Heart left ventricle (tissue), 16 donors: ENCODE measurements at regions not wholly inside any gene's neighbourhood (a gene's known extent, or its start where the extent isn't known, plus 50 kb on each side); places are given as distances from the start of the nearest gene placed in this dataset.

Experiments used
- ATAC-seq, 4 donors: fragments of 200-7000 bp; cut with Tn5 transposase; one replicate each; pipeline ENCODE4 v1.9.1; 2020 to 2022; ENCODE audit warnings: moderate library complexity in 4 of 4, mild to moderate bottlenecking in 3 of 4, moderate number of reproducible peaks in 1 of 4
- DNase-seq, 5 donors: peaks; one replicate each; pipeline ENCODE4 v3.0.0-alpha.2; 2020
- H3K27ac ChIP-seq, 12 donors: fragments of 200-600 bp; sonication (generic) in 4 of 12; one replicate each; pipeline versions ENCODE4 v1.5.0 to v1.8.0; 2016 to 2022; ENCODE audit warnings: mild to moderate bottlenecking in 2 of 12
- H3K27me3 ChIP-seq, 9 donors: fragments of 200-600 bp; sonication (generic) in 2 of 9; one replicate each; pipeline versions ENCODE4 v1.5.1 to v1.8.0; 2016 to 2022; ENCODE audit warnings: mild to moderate bottlenecking in 3 of 9
- H3K36me3 ChIP-seq, 9 donors: fragments of 200-600 bp; sonication (generic) in 2 of 9; one replicate each; pipeline versions ENCODE4 v1.5.0 to v1.8.0; 2018 to 2022; ENCODE audit warnings: mild to moderate bottlenecking in 2 of 9
- H3K4me1 ChIP-seq, 12 donors: fragments of 200-600 bp; sonication (generic) in 4 of 12; one replicate each; pipeline versions ENCODE4 v1.5.0 to v1.8.0; 2016 to 2022; ENCODE audit warnings: mild to moderate bottlenecking in 3 of 12
- H3K4me3 ChIP-seq, 12 donors: fragments of 200-600 bp; sonication (generic) in 4 of 12; one replicate each; pipeline versions ENCODE4 v1.5.0 to v1.8.0; 2017 to 2022; ENCODE audit warnings: mild to moderate bottlenecking in 9 of 12, moderate library complexity in 4 of 12
- H3K9me3 ChIP-seq, 12 donors: fragments of 200-600 bp; sonication (generic) in 4 of 12; one replicate each; pipeline versions ENCODE4 v1.5.0 to v1.8.0; 2016 to 2022; ENCODE audit warnings: mild to moderate bottlenecking in 1 of 12
- POLR2A ChIP-seq, 2 donors: fragments of 450-650 bp; IDR thresholded peaks; one replicate each; pipeline ENCODE4 v1.6.1; 2017; ENCODE audit warnings: antibody characterized with exemption in 2 of 2, mild to moderate bottlenecking in 2 of 2, moderate library complexity in 2 of 2
- WGBS, 4 donors: extraction: QIAGEN DNeasy Blood & Tissue Kit in 2 of 4; methylation state at CpG; one replicate each; pipeline versions ENCODE4 v1.1.5 to v1.1.7; 2013 to 2018; 5-methylcytosine and 5-hydroxymethylcytosine counted together
- intact Hi-C, 10 donors: fragments of 100-400 bp; cut with DNase I; formaldehyde crosslinking; loops; one replicate each; pipeline versions ENCODE4 v1.11.1 to v1.14.2; 2022
- TF ChIP-seq, protein P1 (sequence below), 12 donors: fragments of 200-600 bp; sonication (generic) in 4 of 12; IDR thresholded peaks; one replicate each; pipeline versions ENCODE4 v1.5.0 to v1.8.0; 2018 to 2022; ENCODE audit warnings: antibody characterized with exemption in 12 of 12, mild to moderate bottlenecking in 5 of 12
- donor health status: ischemic (EF 13 %, LVEDD 7.1; RV severe dilation, severe dysfunction).
- donor health status: healthy with polysubstance abuse.
- donor health status: DM: no; HTN: yes; CAD: no.
- donor health status: DM: no; HTN: no; CAD: no.
- donor health status: ischemic (EF 25% LVEDD 6.9; RV normal size, moderate dysfunction).
- donor health status: ischemic (EF 25% LVEDD 5.7; RV mildly dilated, moderate dysfunction).
- donor health status: healthy.
- donor health status: DM: yes; HTN: yes; CAD: no.
- donor health status: ischemic (EF 35%, LVEDD 5.7; RV mildly dilated, moderate dysfunction).
- donor health status: nonischemic (EF 11% LVEDD 7.7; RV severe dilation, severe dysfunction).
- donor health status: DM: yes; HTN: yes; CAD: no.
- donor health status: PGD.
- donor health status: ischemic (EF 29% LVEDD 5.4; RV normal size, mild dysfunction).
- donor health status: nonischemic (EF 23%, LVEDD 6.1; RV moderate dilation, normal function).

- Histone ChIP-seq H3K9me3 (peaks cover 0 to 5% (median 0%) of the 10 kb centered on the region in 12 donors), H3K27ac (no peak overlapping the region), H3K27me3 (peaks cover 0 to 2% (median 0%) of the 10 kb centered on the region in 9 donors), H3K4me3 (no peak overlapping the region), H3K36me3 (no peaks in the 10 kb centered on the region), H3K4me1 (no peaks in the 10 kb centered on the region)
- ATAC-seq, result no peak
- no peak for DNase-seq
- intact Hi-C loops, result no loop called here
- no peak for TF ChIP-seq POLR2A (IDR thresholded peaks at IDR 0.05)
- TF ChIP-seq, protein P1, sequence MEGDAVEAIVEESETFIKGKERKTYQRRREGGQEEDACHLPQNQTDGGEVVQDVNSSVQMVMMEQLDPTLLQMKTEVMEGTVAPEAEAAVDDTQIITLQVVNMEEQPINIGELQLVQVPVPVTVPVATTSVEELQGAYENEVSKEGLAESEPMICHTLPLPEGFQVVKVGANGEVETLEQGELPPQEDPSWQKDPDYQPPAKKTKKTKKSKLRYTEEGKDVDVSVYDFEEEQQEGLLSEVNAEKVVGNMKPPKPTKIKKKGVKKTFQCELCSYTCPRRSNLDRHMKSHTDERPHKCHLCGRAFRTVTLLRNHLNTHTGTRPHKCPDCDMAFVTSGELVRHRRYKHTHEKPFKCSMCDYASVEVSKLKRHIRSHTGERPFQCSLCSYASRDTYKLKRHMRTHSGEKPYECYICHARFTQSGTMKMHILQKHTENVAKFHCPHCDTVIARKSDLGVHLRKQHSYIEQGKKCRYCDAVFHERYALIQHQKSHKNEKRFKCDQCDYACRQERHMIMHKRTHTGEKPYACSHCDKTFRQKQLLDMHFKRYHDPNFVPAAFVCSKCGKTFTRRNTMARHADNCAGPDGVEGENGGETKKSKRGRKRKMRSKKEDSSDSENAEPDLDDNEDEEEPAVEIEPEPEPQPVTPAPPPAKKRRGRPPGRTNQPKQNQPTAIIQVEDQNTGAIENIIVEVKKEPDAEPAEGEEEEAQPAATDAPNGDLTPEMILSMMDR (IDR thresholded peaks at IDR 0.05), result no peak
- 43 to 58% (median 46%) methylated on average over 6 of the region's 6 CpGs for WGBS, 4 donors
Measured at GRCh38 chr12:124147575-124147974, 147.3 kb upstream of the RFLNA start.

- ATAC-seq (no peak), DNase-seq (no peak)
- H3K4me1 ChIP-seq, result no peaks in the 10 kb centered on the region
- intact Hi-C loops, result no loop called here
- TF ChIP-seq, protein P1 (IDR thresholded peaks at IDR 0.05), result no peak
- no peak for TF ChIP-seq POLR2A (IDR thresholded peaks at IDR 0.05)
- H3K27ac ChIP-seq, result no peak overlapping the region
- H3K36me3 ChIP-seq, result no peaks in the 10 kb centered on the region
- peaks cover 0 to 3% (median 0%) of the 10 kb centered on the region in 12 donors for H3K9me3 ChIP-seq
- no peak overlapping the region for H3K4me3 ChIP-seq
- WGBS, 4 donors, result 69 to 76% (median 74%) methylated on average over 13 of the region's 13 CpGs
- H3K27me3 ChIP-seq, result peaks cover 0 to 2% (median 0%) of the 10 kb centered on the region in 9 donors
Measured at GRCh38 chr12:124148481-124149273, 146.2 kb upstream of the RFLNA start.

DNA sequence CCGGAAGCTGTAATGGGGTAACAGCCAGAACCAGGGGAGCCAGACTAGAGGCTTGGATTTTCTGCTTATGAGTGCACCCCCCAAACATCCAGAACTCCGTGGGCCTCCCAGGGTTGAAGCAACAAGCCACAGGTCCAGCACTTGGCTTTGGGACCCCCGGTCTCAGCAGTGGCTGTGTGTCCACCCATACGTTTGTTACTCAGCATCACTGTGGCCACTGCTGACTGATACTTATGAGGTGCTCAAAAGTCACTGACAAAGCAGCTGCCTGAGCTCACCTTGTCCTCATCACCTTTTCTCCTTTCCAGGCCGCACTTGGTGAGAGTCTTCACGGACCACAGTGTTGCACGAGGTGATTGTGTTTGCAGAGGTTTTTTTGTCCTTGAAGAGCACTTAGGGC is 145.6 kb upstream of the RFLNA start:
- Histone ChIP-seq H3K27me3 (peaks cover 0 to 2% (median 0%) of the 10 kb centered on the region in 9 donors), H3K9me3 (peaks cover 0 to 3% (median 0%) of the 10 kb centered on the region in 12 donors), H3K36me3 (no peaks in the 10 kb centered on the region), H3K27ac (no peak overlapping the region), H3K4me1 (no peaks in the 10 kb centered on the region), H3K4me3 (no peak overlapping the region)
- DNase-seq, result no peak
- 91 to 94% (median 91%) methylated on average over 7 of the region's 7 CpGs for WGBS, 4 donors
- no peak for TF ChIP-seq POLR2A (IDR thresholded peaks at IDR 0.05)
- TF ChIP-seq, protein P1 (IDR thresholded peaks at IDR 0.05), result no peak
- no peak for ATAC-seq
- intact Hi-C loops, result no loop called here

DNA sequence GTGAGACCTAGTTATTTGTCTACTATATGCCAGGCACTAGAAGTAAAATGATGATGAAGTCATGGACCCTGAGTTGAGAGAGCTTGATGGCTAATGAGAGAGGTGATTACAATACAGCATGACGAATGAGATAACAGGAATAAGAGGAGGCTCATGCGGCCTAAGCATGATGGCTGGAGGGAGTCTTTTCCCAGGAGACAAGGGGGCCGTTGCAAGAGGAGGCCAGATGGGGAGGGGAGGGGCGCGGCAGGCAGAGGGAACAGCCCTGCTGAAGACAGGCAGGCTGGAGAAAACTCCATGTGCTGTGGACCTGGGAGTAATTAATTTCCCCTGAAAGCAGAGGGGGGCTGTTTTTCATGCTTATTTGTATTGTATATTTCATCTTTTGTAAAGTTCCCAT is 144.7 kb upstream of the RFLNA start:
- intact Hi-C loops, result no loop called here
- Histone ChIP-seq H3K36me3 (no peaks in the 10 kb centered on the region), H3K4me3 (no peak overlapping the region), H3K27me3 (peaks cover 0 to 2% (median 0%) of the 10 kb centered on the region in 9 donors), H3K4me1 (no peaks in the 10 kb centered on the region), H3K9me3 (peaks cover 0 to 3% (median 0%) of the 10 kb centered on the region in 12 donors), H3K27ac (no peak overlapping the region)
- 50 to 60% (median 57%) methylated on average over 5 of the region's 5 CpGs for WGBS, 4 donors
- DNase-seq (no peak), ATAC-seq (no peak)
- TF ChIP-seq, protein P1 (IDR thresholded peaks at IDR 0.05), result no peak
- no peak for TF ChIP-seq POLR2A (IDR thresholded peaks at IDR 0.05)
